HG03571 (cell line): ENCODE measurements at regions not wholly inside any gene's neighbourhood (a gene's known extent, or its start where the extent isn't known, plus 50 kb on each side); places are given as distances from the start of the nearest gene placed in this dataset.
"Not testable (repeated sequence)": the region's sequence is repeated elsewhere in the genome, so short reads cannot be mapped to it uniquely, and the experiment has no call there.

ENCODE experiments used
- ATAC-seq: cut with Tn5 transposase; IDR thresholded peaks from one replicate; pipeline ENCODE4 v1.9.1; 2021; ENCODE audit not compliant: unreplicated experiment

- no peak for ATAC-seq
Observed at GRCh38 chr6:141976994-141977393, 155.7 kb upstream of the GJE1 start.

GRCh38 chr6:141969768-141970415 is 162.8 kb upstream of the GJE1 start:
- not testable (repeated sequence) for ATAC-seq

GRCh38 chr6:141969201-141969600 is 163.5 kb upstream of the GJE1 start:
- no peak for ATAC-seq

GRCh38 chr6:141968632-141969031 is 164.1 kb upstream of the GJE1 start:
- no peak for ATAC-seq

GRCh38 chr6:141965016-141965545 is 167.6 kb upstream of the GJE1 start:
- no peak for ATAC-seq

- ATAC-seq, result no peak
Observed at GRCh38 chr6:141963543-141964295, 169.0 kb upstream of the GJE1 start.

- ATAC-seq, result no peak
Observed at GRCh38 chr6:141957271-141957670, 175.5 kb upstream of the GJE1 start.

- no peak for ATAC-seq
Observed at GRCh38 chr6:141956868-141957267, 175.9 kb upstream of the GJE1 start.

- no peak for ATAC-seq
Observed at GRCh38 chr6:141956046-141956761, 176.5 kb upstream of the GJE1 start.

- no peak for ATAC-seq
Observed at GRCh38 chr6:141953072-141953471, 179.7 kb upstream of the GJE1 start.

- ATAC-seq, result no peak
Observed at GRCh38 chr6:141946502-141946901, 186.2 kb upstream of the GJE1 start.

GRCh38 chr6:141938664-141939063 is 194.1 kb upstream of the GJE1 start:
- no peak for ATAC-seq

- no peak for ATAC-seq
Observed at GRCh38 chr6:141932685-141933084, 200.0 kb upstream of the GJE1 start.

- not testable (repeated sequence) for ATAC-seq
Observed at GRCh38 chr6:141926200-141926900, 206.4 kb upstream of the GJE1 start.

- no peak for ATAC-seq
Observed at GRCh38 chr6:141925001-141925400, 207.7 kb upstream of the GJE1 start.

- no peak for ATAC-seq
Observed at GRCh38 chr6:141922898-141923297, 209.8 kb upstream of the GJE1 start.

GRCh38 chr6:141916682-141917505 is 215.8 kb upstream of the GJE1 start:
- ATAC-seq, result not testable (repeated sequence)

- no peak for ATAC-seq
Observed at GRCh38 chr6:141914646-141915045, 218.1 kb upstream of the GJE1 start.

GRCh38 chr6:141906569-141907080 is 226.1 kb upstream of the GJE1 start:
- no peak for ATAC-seq

GRCh38 chr6:141890661-141891060 is 242.1 kb upstream of the GJE1 start:
- no peak for ATAC-seq
